ENCODE measurements at regions not wholly inside any gene's neighbourhood (a gene's known extent, or its start where the extent isn't known, plus 50 kb on each side); places are given as distances from the start of the nearest gene placed in this dataset.

- Mint-ChIP-seq H3K27ac (ENCODE audit: unreplicated experiment) (no peak overlapping the region), H3K4me1 (ENCODE audit: unreplicated experiment) (peaks cover 7% of the 10 kb centered on the region), H3K9me3 (ENCODE audit: unreplicated experiment) (no peaks in the 10 kb centered on the region), H3K27me3 (ENCODE audit: unreplicated experiment) (peaks cover 3% of the 10 kb centered on the region), H3K36me3 (ENCODE audit: low read depth, unreplicated experiment) (no peaks in the 10 kb centered on the region), H3K4me3 (ENCODE audit: unreplicated experiment) (no peak overlapping the region)
- DNase-seq (ENCODE audit: low spot score): no peak
- TF ChIP-seq, protein P1, sequence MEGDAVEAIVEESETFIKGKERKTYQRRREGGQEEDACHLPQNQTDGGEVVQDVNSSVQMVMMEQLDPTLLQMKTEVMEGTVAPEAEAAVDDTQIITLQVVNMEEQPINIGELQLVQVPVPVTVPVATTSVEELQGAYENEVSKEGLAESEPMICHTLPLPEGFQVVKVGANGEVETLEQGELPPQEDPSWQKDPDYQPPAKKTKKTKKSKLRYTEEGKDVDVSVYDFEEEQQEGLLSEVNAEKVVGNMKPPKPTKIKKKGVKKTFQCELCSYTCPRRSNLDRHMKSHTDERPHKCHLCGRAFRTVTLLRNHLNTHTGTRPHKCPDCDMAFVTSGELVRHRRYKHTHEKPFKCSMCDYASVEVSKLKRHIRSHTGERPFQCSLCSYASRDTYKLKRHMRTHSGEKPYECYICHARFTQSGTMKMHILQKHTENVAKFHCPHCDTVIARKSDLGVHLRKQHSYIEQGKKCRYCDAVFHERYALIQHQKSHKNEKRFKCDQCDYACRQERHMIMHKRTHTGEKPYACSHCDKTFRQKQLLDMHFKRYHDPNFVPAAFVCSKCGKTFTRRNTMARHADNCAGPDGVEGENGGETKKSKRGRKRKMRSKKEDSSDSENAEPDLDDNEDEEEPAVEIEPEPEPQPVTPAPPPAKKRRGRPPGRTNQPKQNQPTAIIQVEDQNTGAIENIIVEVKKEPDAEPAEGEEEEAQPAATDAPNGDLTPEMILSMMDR (IDR thresholded peaks at IDR 0.05; ENCODE audit: unreplicated experiment): no peak
Observed at GRCh38 chr15:100783760-100784492, 95.7 kb upstream of the ALDH1A3 start.

DNA sequence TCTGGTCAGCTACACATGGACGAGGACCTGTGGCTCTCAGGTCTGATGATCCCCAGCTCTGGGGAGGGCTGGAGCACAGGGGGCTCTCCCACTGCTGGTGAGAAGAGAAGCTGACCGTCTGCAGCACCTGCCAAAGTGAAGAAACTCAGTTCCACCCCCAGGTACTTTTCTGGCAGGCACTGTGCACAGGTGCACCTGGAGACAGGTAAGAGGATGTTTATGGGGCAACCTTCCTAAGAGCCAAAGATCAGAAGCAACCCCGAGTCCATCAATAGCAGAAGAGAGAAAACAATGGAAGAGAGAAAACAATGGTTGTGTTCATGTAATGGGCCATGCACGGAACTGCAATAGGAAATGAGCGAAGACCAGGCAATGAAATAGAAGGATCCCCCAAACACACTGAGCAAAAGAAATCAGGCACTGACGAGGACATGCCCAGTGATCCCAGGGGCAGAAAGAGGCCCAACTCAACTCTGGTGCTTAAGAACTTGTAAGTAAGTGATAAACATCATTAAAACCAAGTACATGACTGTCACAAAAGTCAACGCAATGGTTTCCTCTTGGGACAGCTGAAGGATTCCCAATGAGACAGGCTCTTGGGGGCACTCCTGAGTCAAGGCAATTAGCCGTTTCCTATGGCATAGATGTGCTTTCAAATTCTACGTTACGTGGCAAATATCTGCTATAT, 95.0 kb upstream of the ALDH1A3 start:
- Mint-ChIP-seq H3K4me3 (ENCODE audit: unreplicated experiment) (no peak overlapping the region), H3K27me3 (ENCODE audit: unreplicated experiment) (peaks cover 3% of the 10 kb centered on the region), H3K9me3 (ENCODE audit: unreplicated experiment) (no peaks in the 10 kb centered on the region), H3K27ac (ENCODE audit: unreplicated experiment) (no peak overlapping the region), H3K36me3 (ENCODE audit: low read depth, unreplicated experiment) (no peaks in the 10 kb centered on the region), H3K4me1 (ENCODE audit: unreplicated experiment) (peaks cover 5% of the 10 kb centered on the region)
- TF ChIP-seq, protein P1 (IDR thresholded peaks at IDR 0.05; ENCODE audit: unreplicated experiment): no peak
- DNase-seq (ENCODE audit: low spot score): no peak

DNA sequence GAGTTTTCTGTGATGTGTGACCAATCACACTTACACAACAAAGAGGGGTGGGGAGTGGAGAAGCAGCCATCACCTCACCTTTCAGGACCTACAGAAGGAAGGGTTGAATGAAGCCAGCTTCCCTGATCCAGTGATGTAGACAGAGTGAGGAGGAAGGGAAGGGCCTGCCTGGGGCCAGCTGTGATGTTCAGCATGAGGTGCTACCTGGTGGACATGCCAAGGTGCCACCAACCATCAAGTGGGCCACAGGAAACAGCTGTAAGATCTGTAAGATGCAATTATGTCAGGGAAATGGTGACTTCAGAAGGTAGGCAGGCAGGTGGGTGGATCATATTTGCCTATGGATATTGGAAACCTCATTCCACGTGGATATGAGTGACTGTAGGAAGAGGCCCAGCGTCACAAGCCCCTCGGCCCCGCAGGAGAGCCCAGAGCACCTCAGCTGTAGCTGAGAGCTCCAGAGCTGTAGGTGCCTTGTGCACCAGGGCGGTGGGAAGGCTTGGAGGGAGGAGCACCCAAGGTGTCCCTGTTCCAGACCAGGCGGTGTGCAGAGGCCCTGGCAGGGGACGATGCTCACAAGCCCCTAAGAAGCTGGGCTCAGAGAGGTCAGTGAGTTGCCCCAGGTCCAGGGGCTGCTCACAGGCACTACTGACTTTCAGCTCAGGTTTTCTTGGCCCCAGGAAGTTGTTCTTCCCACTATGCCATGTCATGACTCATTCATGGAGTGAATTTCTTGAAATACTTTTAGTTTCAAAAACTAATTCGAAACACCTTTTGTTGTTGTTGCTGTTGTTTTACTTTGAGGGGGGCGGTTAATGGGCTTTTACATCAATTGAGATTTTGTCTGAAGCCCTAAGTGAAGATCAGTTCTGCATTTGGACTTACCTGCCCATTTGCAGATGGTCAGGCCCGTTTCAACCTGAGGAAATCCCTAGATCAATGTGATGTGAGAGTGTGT, 94.2 kb upstream of the ALDH1A3 start:
- TF ChIP-seq, protein P1 (IDR thresholded peaks at IDR 0.05; ENCODE audit: unreplicated experiment): no peak
- no peaks in the 10 kb centered on the region for H3K36me3 Mint-ChIP-seq (ENCODE audit: low read depth, unreplicated experiment)
- no peaks in the 10 kb centered on the region for H3K9me3 Mint-ChIP-seq (ENCODE audit: unreplicated experiment)
- peaks cover 5% of the 10 kb centered on the region for H3K4me1 Mint-ChIP-seq (ENCODE audit: unreplicated experiment)
- H3K27ac Mint-ChIP-seq (ENCODE audit: unreplicated experiment): no peak overlapping the region
- H3K4me3 Mint-ChIP-seq (ENCODE audit: unreplicated experiment): no peak overlapping the region
- peaks cover 5% of the 10 kb centered on the region for H3K27me3 Mint-ChIP-seq (ENCODE audit: unreplicated experiment)
- DNase-seq (ENCODE audit: low spot score): no peak

- DNase-seq (ENCODE audit: low spot score): no peak
Observed at GRCh38 chr15:100786139-100786531, 93.5 kb upstream of the ALDH1A3 start.

More at GRCh38 chr15:100786139-100786531, 93.5 kb upstream of the ALDH1A3 start:
- Mint-ChIP-seq H3K27ac (ENCODE audit: unreplicated experiment) (no peak overlapping the region), H3K4me3 (ENCODE audit: unreplicated experiment) (no peak overlapping the region), H3K4me1 (ENCODE audit: unreplicated experiment) (peaks cover 5% of the 10 kb centered on the region), H3K9me3 (ENCODE audit: unreplicated experiment) (no peaks in the 10 kb centered on the region), H3K36me3 (ENCODE audit: low read depth, unreplicated experiment) (no peaks in the 10 kb centered on the region), H3K27me3 (ENCODE audit: unreplicated experiment) (peaks cover 6% of the 10 kb centered on the region)
- TF ChIP-seq, protein P1 (IDR thresholded peaks at IDR 0.05; ENCODE audit: unreplicated experiment): no peak

All from endothelial cell (in vitro differentiated cells).